HG03095 (cell line): ENCODE measurements at regions not wholly inside any gene's neighbourhood (a gene's known extent, or its start where the extent isn't known, plus 50 kb on each side); places are given as distances from the start of the nearest gene placed in this dataset.

Source experiments
- ATAC-seq: cut with Tn5 transposase; IDR thresholded peaks from one replicate; pipeline ENCODE4 v1.9.1; 2021; ENCODE audit warnings: moderate library complexity; ENCODE audit not compliant: unreplicated experiment

GRCh38 chr14:31943861-31944255 is 133.2 kb upstream of the ARHGAP5 start:
- no peak for ATAC-seq

- ATAC-seq: no peak
These were observed 132.6 kb upstream of the ARHGAP5 start for GRCh38 chr14:31944256-31945073.

- ATAC-seq: no peak
These were observed 132.0 kb upstream of the ARHGAP5 start for GRCh38 chr14:31945074-31945613.

GRCh38 chr14:31945701-31946100 is 131.4 kb upstream of the ARHGAP5 start:
- no peak for ATAC-seq

DNA sequence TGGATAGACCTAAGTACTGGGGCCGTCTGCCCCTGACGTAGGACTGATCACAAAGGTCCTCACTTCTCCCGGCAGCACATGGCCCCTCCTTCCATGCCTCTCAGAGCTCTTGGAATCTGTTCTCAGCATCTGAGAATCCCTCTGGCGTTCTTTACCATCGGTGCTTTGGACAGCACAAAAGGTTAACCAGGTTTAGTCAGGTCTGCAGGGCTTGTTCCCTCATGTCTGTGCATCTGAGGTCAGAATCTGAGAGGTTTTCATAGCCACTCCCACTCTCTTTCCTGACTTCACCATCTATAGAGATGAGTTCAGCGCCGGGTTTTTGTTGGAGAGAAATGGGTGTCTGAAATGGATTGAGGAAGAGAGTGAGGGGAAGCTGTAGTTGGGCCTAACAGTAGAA is 130.0 kb upstream of the ARHGAP5 start:
- ATAC-seq: no peak

DNA sequence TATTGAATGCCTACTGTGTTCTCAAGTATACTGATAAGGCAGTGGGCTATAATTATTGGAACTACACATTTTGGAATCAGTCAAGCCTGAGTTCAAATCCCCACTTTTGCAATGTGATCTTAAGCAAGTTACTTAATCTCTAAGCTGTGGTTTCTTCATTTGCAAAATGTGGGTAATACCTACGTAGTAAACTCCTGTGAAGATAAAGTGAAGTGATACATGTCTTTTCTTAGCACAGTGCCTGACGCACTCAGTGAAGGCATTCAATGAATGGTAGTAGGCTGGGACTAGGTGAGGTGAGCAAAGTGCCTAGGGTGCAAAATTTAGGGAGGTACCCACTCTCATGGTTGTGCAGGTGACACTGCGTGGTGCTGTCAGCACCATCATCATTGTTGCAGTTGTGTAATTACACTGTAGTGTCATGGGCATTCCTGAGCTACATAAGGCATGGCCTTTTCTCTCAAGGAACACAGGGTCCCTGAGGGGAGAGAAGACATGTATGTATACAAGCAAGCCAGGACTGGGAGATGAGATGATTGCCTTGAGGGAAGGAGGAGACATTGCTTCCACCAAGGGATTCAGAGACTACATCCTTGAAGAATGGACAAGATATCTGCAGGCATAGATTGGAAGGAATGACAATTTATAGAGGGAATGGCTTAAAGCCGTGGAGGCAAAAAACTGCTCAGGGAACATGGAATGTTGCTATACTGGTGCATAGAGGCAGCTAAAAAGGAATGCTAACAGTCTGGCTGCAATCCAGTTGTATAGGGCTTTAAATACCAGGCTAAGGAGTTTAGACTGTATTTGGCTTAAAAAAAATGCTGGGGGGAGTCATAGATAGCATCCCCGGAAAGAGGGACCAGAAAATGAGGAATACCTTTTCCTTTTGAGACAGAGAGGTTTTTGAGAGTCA is 129.2 kb upstream of the ARHGAP5 start:
- no peak for ATAC-seq

DNA sequence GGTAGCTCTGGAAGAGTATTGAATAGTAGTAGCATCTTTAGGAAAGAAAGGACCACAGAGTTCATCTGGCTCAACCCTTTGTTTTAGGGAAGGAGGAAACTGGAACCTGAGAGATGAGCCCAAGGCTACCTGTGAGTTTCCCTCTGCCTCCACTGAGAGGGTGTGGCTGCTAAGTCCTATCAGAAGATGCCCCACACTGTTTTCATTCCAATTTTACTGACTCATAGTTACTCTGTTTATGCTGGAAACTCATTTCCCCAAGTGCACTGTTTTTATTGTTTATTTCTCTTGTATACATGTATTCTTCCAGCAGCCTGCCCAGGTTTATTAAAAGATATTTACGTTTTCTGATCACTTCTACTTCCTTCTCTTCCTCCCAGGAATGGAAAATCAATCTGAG is 127.4 kb upstream of the ARHGAP5 start:
- ATAC-seq: no peak

GRCh38 chr14:31950331-31950730 is 126.8 kb upstream of the ARHGAP5 start:
- ATAC-seq: no peak

DNA sequence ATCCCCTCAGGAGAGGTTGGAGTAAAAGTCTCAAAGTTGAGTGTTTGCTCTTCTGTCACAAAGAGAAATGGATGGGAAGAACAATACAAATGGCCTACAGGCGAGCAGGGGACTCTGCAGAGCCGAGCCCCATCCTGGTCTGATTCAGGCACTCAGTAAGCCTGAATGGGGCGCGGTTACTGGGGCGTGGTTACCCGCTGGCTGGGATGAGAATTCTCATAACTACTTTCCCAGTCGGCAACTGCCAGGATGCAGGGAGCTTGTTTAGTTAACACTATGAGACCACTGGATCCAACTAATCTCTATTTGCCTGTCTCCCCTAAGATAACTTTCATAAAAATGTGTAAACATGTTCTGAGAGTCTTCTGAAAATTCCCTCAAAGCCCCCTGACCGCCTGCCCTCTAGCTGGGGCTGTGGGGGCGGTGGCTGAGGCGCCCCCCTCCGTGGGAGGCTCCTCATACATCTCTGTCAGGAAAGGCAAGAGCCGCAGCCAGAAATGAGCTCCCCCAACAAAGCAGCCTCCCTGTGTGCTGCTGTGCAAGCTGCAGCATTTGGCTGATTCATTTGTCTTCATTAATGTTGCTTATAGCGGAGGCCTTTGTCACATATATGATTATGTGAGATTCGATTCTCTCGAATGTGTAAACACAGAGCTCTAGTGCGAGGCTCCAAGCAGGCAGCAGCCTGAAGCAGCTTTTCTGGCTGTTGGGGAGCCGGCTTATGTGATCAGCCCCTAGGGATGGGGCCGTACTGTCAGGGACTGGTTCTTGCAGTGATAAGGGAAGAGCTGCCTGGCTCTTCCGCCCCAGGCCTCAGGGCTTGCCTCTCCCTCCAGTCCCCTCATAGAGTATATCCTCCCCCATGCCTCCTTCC is 126.1 kb upstream of the ARHGAP5 start:
- ATAC-seq: no peak

DNA sequence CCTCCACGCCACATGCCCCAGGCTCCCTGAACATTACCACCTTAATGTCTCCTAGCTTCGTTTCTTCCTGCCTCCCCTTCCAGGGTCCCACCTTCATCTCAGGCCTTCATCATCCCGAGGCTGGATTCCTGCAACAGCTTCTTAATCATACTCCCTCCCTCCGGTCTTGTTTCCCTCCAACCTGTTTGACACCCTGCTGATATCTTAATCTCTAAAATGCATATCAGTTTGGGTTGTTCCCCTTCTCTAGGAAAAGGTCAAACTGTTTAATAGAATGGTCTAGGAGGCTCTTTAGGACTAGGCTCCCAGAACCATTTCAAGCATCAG is 125.5 kb upstream of the ARHGAP5 start:
- ATAC-seq: no peak

- no peak for ATAC-seq
These were observed 124.5 kb upstream of the ARHGAP5 start for GRCh38 chr14:31952573-31952972.

DNA sequence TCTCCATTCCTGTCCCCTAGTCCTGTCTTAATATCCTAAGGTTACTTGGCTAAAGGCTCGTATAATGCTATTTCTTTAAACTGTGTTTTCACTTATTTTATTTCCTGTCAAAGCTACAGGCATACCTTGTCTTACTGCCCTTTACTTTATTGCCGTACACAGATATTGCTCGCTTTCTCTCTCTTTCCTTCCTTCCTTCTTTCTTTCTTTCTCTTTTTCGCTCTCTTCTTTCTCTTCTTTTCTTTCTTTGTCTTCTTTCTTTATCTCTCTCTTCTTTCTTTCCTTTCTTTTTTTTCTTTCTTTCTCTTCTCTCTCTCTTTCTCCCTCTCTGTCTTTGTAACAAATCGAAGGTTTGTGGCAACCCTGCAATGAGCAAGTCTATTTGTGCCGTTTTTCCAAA is 123.9 kb upstream of the ARHGAP5 start:
- no peak for ATAC-seq

DNA sequence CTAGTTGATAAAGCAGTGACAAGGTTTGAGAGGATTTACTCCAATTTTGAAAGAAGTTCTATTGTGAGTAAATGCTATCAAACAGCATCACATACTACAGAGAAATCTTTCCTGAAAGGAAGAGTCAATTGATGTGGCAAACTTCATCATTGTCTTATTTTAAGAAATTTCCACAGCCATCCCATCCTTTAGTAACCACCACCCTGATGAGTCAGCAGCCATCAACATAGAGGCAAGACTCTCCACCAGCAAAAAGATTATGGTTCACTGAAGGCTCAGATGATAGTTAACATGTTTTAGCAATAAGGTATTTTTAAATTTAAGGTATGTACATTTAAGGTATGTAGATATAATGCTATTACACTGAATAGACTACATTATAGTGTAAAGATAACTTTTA is 122.1 kb upstream of the ARHGAP5 start:
- no peak for ATAC-seq

- no peak for ATAC-seq
These were observed 121.0 kb upstream of the ARHGAP5 start for GRCh38 chr14:31955936-31956579.

GRCh38 chr14:31957565-31957964 is 119.5 kb upstream of the ARHGAP5 start:
- ATAC-seq: no peak

GRCh38 chr14:31960039-31960438 is 117.1 kb upstream of the ARHGAP5 start:
- no peak for ATAC-seq

DNA sequence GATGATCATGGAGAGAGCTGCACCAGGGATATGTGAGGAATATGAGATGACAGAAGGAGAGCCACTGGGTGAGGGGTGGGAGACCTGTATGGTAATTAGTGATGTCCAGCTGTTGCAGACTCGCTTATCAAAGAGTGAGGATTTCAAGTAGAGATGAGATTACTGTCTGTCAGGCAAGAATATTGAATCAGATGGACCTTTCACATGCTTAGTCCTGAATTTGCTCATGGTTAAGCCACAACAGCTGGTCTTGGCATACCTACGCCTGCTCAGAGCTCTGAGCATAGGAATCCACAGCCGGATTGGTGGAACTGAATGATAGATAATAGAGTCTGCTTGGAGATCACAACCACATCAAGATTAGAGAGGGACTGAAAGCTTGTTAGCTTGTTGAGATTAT is 115.2 kb upstream of the ARHGAP5 start:
- no peak for ATAC-seq

- ATAC-seq: no peak
These were observed 114.2 kb upstream of the ARHGAP5 start for GRCh38 chr14:31962920-31963319.

- ATAC-seq: no peak
These were observed 113.5 kb upstream of the ARHGAP5 start for GRCh38 chr14:31963587-31963986.

- no peak for ATAC-seq
These were observed 112.6 kb upstream of the ARHGAP5 start for GRCh38 chr14:31964490-31964889.
